ENCODE measurements at regions not wholly inside any gene's neighbourhood (a gene's known extent, or its start where the extent isn't known, plus 50 kb on each side); places are given as distances from the start of the nearest gene placed in this dataset. TPM values are rescaled to one million over a fixed set of nuclear protein-coding genes. Genes with fewer than 3 reads are reported as not detected.

Small RNA genes in the stretch of these regions (small RNA-seq; reads per million reads assigned to genes)
- gene RNU6-366P, result not detected

Measured in K562 (cell line).